OCI-LY3 (cell line): ENCODE measurements at regions not wholly inside any gene's neighbourhood (a gene's known extent, or its start where the extent isn't known, plus 50 kb on each side); places are given as distances from the start of the nearest gene placed in this dataset.
"Not testable (repeated sequence)": the region's sequence is repeated elsewhere in the genome, so short reads cannot be mapped to it uniquely, and the experiment has no call there.

Source experiments
- EZH2phosphoT487 ChIP-seq: fragments of 200-600 bp; shearing (Covaris generic); IDR thresholded peaks from 2 replicates; pipeline ENCODE4 v1.6.1; 2018; ENCODE audit warnings: antibody characterized with exemption, mixed run types, low read depth
- TF ChIP-seq, protein P1 (sequence below): fragments of 200-600, 300-600 bp; sonication (generic); IDR thresholded peaks from 2 replicates; pipeline ENCODE4 v1.5.1; 2014; ENCODE audit warnings: antibody characterized with exemption, low read length, low read depth

DNA sequence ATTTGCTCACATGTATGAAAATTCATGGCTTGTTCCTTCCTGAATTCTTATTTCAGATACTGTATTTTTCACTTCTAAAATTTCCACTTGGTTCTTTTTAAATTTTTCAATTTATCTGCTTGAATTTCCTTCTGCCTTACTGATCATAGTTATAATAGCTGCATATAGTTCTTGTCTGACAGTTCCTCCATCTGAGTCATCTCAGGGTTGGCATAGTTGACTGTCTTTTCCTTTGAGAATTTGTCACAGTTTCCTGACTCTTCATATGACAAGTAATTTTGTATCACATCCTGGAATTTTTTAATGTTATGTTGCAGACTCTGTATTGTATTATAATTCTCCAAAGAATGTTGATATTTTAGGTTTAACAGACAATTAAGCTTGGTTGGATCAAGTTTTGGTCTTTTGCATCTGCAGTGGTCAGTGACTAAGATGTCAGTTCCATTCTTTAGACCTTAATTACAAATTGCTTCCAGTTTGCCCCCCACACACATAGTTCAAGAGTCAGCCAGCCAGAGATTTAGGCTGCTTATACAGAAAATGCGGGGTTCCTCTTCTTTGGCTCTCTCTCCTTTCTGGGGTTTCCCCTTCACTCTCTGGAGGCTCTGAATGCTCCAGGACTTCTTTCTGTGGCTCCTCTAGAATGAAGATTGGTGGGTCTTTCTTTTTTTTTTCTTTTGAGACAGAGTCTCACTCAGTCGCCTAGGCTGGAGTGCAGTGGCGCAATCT lies 153.7 kb upstream of the NBPF12 start:
- TF ChIP-seq, protein P1, sequence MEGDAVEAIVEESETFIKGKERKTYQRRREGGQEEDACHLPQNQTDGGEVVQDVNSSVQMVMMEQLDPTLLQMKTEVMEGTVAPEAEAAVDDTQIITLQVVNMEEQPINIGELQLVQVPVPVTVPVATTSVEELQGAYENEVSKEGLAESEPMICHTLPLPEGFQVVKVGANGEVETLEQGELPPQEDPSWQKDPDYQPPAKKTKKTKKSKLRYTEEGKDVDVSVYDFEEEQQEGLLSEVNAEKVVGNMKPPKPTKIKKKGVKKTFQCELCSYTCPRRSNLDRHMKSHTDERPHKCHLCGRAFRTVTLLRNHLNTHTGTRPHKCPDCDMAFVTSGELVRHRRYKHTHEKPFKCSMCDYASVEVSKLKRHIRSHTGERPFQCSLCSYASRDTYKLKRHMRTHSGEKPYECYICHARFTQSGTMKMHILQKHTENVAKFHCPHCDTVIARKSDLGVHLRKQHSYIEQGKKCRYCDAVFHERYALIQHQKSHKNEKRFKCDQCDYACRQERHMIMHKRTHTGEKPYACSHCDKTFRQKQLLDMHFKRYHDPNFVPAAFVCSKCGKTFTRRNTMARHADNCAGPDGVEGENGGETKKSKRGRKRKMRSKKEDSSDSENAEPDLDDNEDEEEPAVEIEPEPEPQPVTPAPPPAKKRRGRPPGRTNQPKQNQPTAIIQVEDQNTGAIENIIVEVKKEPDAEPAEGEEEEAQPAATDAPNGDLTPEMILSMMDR: not testable (repeated sequence)
- not testable (repeated sequence) for TF ChIP-seq EZH2phosphoT487
